HepG2 (cell line): ENCODE measurements at regions not wholly inside any gene's neighbourhood (a gene's known extent, or its start where the extent isn't known, plus 50 kb on each side); places are given as distances from the start of the nearest gene placed in this dataset.

Experiments used
- ATAC-seq: fragments of 200-7000 bp; cut with Tn5 transposase; 3 replicates; pipeline ENCODE4 v1.9.1; 2020; ENCODE audit warnings: mild to moderate bottlenecking, moderate library complexity
- BruUV-seq: library from RNA; stranded (reverse); fragments of 400-500 nt; replicated peaks from 2 replicates; lab custom pipeline; 2021; lab: Mats Ljungman, UMichigan
- CTCF ChIA-PET: fragments of 300-600 bp; formaldehyde crosslinking; extraction: SDS; loops from one replicate; lab custom pipeline; 2021; ENCODE audit warnings: low total read pairs, inconsistent platforms, low intra/inter-chr PET ratio; lab: Yijun Ruan, JAX
- POLR2A ChIA-PET: fragments of 350-600 bp; sonication (Branson Sonifier 250); formaldehyde crosslinking; loops from one replicate; lab custom pipeline; 2020; ENCODE audit warnings: antibody characterized with exemption, inconsistent platforms; lab: Yijun Ruan, JAX
- DNase-seq: peaks from one replicate; pipeline ENCODE4 v3.0.0-alpha.2; 2015; ENCODE audit warnings: low spot score
- FAIRE-seq: peaks from 3 replicates; lab custom pipeline; 2011; peaks lifted over from hg19 to GRCh38; lab: Jason Lieb, UNC
- H2AFZ ChIP-seq: one replicate; pipeline ENCODE4 v1.6.1; 2011; ENCODE audit warnings: low read length, inconsistent platforms
- H3K27ac ChIP-seq: fragments of 300-600 bp; 3 replicates; pipeline ENCODE4 v1.8.0; 2011; ENCODE audit warnings: mixed run types, mild to moderate bottlenecking, mixed read lengths, low read length, inconsistent platforms; ENCODE audit not compliant: insufficient read depth; ENCODE audit errors: extremely low read length
- H3K27me3 ChIP-seq, 2 experiments: fragments of 200-600 bp in 1 of 2; 2 replicates in 1 of 2; 3 replicates in 1 of 2; pipeline versions ENCODE4 v1.6.0 to v1.8.0; 2011; ENCODE audit warnings: low read length in 2 of 2, mild to moderate bottlenecking in 2 of 2, moderate library complexity in 2 of 2, inconsistent platforms in 1 of 2; ENCODE audit not compliant: insufficient read depth in 2 of 2, control insufficient read depth in 1 of 2
- H3K36me3 ChIP-seq, 2 experiments: fragments of 200-600 bp in 1 of 2; replicated peaks in 1 of 2; 2 replicates in 1 of 2; 3 replicates in 1 of 2; pipeline versions ENCODE4 v1.5.1 to v1.8.0; 2011; ENCODE audit warnings: low read length in 2 of 2, inconsistent platforms in 1 of 2; ENCODE audit not compliant: insufficient read depth in 2 of 2, control insufficient read depth in 1 of 2
- H3K4me1 ChIP-seq: 2 replicates; pipeline ENCODE4 v1.5.1; 2012; ENCODE audit warnings: low read length, inconsistent platforms; ENCODE audit not compliant: insufficient read depth
- H3K4me2 ChIP-seq: 2 replicates; pipeline ENCODE4 v1.6.0; 2011; ENCODE audit warnings: low read depth, low read length, inconsistent platforms
- H3K4me3 ChIP-seq, 3 experiments: fragments of 200-600 bp in 1 of 3; sonication (generic), shearing (Covaris generic) in 1 of 3; replicated peaks in 1 of 3; 2 replicates each; pipeline ENCODE4 v1.5.1; 2011 to 2016; ENCODE audit warnings: low read length in 3 of 3, inconsistent platforms in 2 of 3, low read depth in 2 of 3, mild to moderate bottlenecking in 2 of 3, control low read depth in 1 of 3, mixed read lengths in 1 of 3; ENCODE audit not compliant: insufficient read depth in 1 of 3
- H3K79me2 ChIP-seq: one replicate; pipeline ENCODE4 v1.6.1; 2011; ENCODE audit warnings: low read length, inconsistent platforms; ENCODE audit not compliant: insufficient read depth
- H3K9ac ChIP-seq: 2 replicates; pipeline ENCODE4 v1.6.0; 2011; ENCODE audit warnings: mild to moderate bottlenecking, low read depth, low read length, inconsistent platforms; ENCODE audit not compliant: insufficient read depth
- H3K9me3 ChIP-seq: 2 replicates; pipeline ENCODE4 v1.5.1; 2012; ENCODE audit warnings: mild to moderate bottlenecking, low read length
- H4K20me1 ChIP-seq: 2 replicates; pipeline ENCODE4 v1.6.0; 2011; ENCODE audit warnings: inconsistent platforms, mild to moderate bottlenecking, low read length, moderate library complexity; ENCODE audit not compliant: insufficient read depth
- FOXO1 ChIP-seq: sonication (generic); formaldehyde crosslinking; IDR thresholded peaks from 2 replicates; pipeline ENCODE4 v1.4.0; 2020; ENCODE audit warnings: missing genetic modification reagents
- KMT2B ChIP-seq: IDR thresholded peaks from 2 replicates; pipeline ENCODE4 v1.6.1; 2016; ENCODE audit warnings: missing genetic modification reagents, missing compliant biosample characterization
- NCOA1 ChIP-seq: sonication (generic); formaldehyde crosslinking; IDR thresholded peaks from 2 replicates; pipeline ENCODE4 v1.9.0; 2021; ENCODE audit warnings: missing genetic modification reagents
- PITX1 ChIP-seq: sonication (generic); formaldehyde crosslinking; IDR thresholded peaks from 2 replicates; pipeline ENCODE4 v1.5.1; 2020; ENCODE audit warnings: mild to moderate bottlenecking, missing genetic modification reagents
- TBX3 ChIP-seq: fragments of 450-650 bp; IDR thresholded peaks from 2 replicates; pipeline ENCODE4 v1.6.1; 2017; ENCODE audit warnings: antibody characterized with exemption, mild to moderate bottlenecking, inconsistent platforms, borderline replicate concordance
- ZFP82 ChIP-seq: sonication (generic); formaldehyde crosslinking; IDR thresholded peaks from 2 replicates; pipeline ENCODE4 v1.5.1; 2020; ENCODE audit warnings: mild to moderate bottlenecking, missing genetic modification reagents, borderline replicate concordance
- ZFYVE20 ChIP-seq: sonication (generic); formaldehyde crosslinking; IDR thresholded peaks from 2 replicates; pipeline ENCODE4 v1.8.0; 2023; ENCODE audit warnings: low read depth, mild to moderate bottlenecking, moderate library complexity, missing genetic modification reagents, borderline replicate concordance
- ZNF337 ChIP-seq: sonication (generic); formaldehyde crosslinking; IDR thresholded peaks from 2 replicates; pipeline ENCODE4 v1.5.1; 2020; ENCODE audit warnings: missing genetic modification reagents, low read depth, mild to moderate bottlenecking, borderline replicate concordance
- ZNF441 ChIP-seq: sonication (generic); formaldehyde crosslinking; IDR thresholded peaks from 2 replicates; pipeline ENCODE4 v1.7.0; 2021; ENCODE audit warnings: missing genetic modification reagents, borderline replicate concordance
- ZNF569 ChIP-seq: sonication (generic); formaldehyde crosslinking; IDR thresholded peaks from 2 replicates; pipeline ENCODE4 v1.5.0; 2020; ENCODE audit warnings: mild to moderate bottlenecking, missing genetic modification reagents, moderate library complexity, borderline replicate concordance
- ZNF781 ChIP-seq: sonication (generic); formaldehyde crosslinking; IDR thresholded peaks from 2 replicates; pipeline ENCODE4 v1.5.1; 2020; ENCODE audit warnings: borderline replicate concordance, mild to moderate bottlenecking, missing genetic modification reagents; ENCODE audit errors: not compliant biosample characterization
- WGBS: methylation state at CpG from one replicate; pipeline ENCODE4 v1.1.6; 2017; ENCODE audit warnings: low lambda C conversion rate; 5-methylcytosine and 5-hydroxymethylcytosine counted together
- in situ Hi-C: cut with HindIII; loops from 2 replicates; pipeline ENCODE4 v1.10.0; 2017; ENCODE audit warnings: low pct_unique_long_range_greater_than_20kb; ENCODE audit not compliant: extremely low pct_ligation_motif_present
- intact Hi-C: fragments of 100-400 bp; cut with micrococcal nuclease; formaldehyde crosslinking; loops from one replicate; pipeline ENCODE4 v1.10.0; 2022; ENCODE audit not compliant: unreplicated experiment
- TF ChIP-seq, protein P1 (sequence below): sonication (generic); formaldehyde crosslinking; IDR thresholded peaks from 2 replicates; pipeline ENCODE4 v1.4.0; 2020; ENCODE audit warnings: missing genetic modification reagents, borderline replicate concordance
- TF ChIP-seq, protein P2 (sequence below): sonication (generic); formaldehyde crosslinking; IDR thresholded peaks from 2 replicates; pipeline ENCODE4 v1.4.0; 2020; ENCODE audit warnings: missing genetic modification reagents
- TF ChIP-seq, protein P3 (sequence below), 2 experiments: IDR thresholded peaks; 2 replicates each; pipeline ENCODE4 v1.6.1; 2011 to 2012; ENCODE audit warnings: low read length in 2 of 2, borderline replicate concordance in 1 of 2, low read depth in 1 of 2, mild to moderate bottlenecking in 1 of 2, moderate library complexity in 1 of 2

DNA sequence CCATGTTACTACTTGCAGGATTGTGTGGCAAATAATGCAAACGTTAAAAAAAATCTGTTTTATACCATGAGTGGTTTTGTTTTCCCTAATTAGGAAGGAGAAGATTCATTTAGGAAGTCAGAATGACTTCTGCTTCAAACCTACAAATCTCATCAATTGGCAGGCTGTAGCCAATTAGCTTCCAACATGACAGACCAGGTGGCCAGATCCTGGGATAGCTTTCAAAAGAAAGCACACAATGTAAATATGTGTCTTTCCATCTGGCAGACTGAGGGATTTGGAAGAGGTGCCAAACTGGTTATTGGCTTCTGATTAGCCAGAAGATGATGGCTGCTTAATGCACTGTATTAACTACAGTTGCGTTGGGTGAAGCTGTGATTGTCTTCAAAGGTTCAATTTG, 432.8 kb downstream of the ANKRD50 start:
- no peak overlapping the region for H3K4me2 ChIP-seq
- DNase-seq, result no peak
- H3K9ac ChIP-seq, result no peak overlapping the region
- ATAC-seq, result no peak
- H3K4me1 ChIP-seq, result no peaks in the 10 kb centered on the region
- no peak for FAIRE-seq
- no peaks in the 10 kb centered on the region for H3K27me3 ChIP-seq
- H3K9me3 ChIP-seq, result no peaks in the 10 kb centered on the region
- TF ChIP-seq ZFYVE20 (CRISPR knock-in tag) (no peak), PITX1 (no peak), TBX3 (no peak), FOXO1 (no peak), ZNF781 (CRISPR knock-in tag) (no peak), ZNF441 (no peak), KMT2B (CRISPR knock-in tag) (no peak), ZFP82 (CRISPR knock-in tag) (no peak), NCOA1 (no peak), ZNF569 (no peak), ZNF337 (no peak)
- TF ChIP-seq, protein P1, sequence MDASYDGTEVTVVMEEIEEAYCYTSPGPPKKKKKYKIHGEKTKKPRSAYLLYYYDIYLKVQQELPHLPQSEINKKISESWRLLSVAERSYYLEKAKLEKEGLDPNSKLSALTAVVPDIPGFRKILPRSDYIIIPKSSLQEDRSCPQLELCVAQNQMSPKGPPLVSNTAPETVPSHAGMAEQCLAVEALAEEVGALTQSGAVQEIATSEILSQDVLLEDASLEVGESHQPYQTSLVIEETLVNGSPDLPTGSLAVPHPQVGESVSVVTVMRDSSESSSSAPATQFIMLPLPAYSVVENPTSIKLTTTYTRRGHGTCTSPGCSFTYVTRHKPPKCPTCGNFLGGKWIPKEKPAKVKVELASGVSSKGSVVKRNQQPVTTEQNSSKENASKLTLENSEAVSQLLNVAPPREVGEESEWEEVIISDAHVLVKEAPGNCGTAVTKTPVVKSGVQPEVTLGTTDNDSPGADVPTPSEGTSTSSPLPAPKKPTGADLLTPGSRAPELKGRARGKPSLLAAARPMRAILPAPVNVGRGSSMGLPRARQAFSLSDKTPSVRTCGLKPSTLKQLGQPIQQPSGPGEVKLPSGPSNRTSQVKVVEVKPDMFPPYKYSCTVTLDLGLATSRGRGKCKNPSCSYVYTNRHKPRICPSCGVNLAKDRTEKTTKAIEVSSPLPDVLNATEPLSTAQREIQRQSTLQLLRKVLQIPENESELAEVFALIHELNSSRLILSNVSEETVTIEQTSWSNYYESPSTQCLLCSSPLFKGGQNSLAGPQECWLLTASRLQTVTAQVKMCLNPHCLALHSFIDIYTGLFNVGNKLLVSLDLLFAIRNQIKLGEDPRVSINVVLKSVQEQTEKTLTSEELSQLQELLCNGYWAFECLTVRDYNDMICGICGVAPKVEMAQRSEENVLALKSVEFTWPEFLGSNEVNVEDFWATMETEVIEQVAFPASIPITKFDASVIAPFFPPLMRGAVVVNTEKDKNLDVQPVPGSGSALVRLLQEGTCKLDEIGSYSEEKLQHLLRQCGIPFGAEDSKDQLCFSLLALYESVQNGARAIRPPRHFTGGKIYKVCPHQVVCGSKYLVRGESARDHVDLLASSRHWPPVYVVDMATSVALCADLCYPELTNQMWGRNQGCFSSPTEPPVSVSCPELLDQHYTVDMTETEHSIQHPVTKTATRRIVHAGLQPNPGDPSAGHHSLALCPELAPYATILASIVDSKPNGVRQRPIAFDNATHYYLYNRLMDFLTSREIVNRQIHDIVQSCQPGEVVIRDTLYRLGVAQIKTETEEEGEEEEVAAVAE (CRISPR knock-in tag), result no peak
- TF ChIP-seq, protein P2, sequence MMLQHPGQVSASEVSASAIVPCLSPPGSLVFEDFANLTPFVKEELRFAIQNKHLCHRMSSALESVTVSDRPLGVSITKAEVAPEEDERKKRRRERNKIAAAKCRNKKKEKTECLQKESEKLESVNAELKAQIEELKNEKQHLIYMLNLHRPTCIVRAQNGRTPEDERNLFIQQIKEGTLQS (CRISPR knock-in tag), result no peak
- TF ChIP-seq, protein P3, sequence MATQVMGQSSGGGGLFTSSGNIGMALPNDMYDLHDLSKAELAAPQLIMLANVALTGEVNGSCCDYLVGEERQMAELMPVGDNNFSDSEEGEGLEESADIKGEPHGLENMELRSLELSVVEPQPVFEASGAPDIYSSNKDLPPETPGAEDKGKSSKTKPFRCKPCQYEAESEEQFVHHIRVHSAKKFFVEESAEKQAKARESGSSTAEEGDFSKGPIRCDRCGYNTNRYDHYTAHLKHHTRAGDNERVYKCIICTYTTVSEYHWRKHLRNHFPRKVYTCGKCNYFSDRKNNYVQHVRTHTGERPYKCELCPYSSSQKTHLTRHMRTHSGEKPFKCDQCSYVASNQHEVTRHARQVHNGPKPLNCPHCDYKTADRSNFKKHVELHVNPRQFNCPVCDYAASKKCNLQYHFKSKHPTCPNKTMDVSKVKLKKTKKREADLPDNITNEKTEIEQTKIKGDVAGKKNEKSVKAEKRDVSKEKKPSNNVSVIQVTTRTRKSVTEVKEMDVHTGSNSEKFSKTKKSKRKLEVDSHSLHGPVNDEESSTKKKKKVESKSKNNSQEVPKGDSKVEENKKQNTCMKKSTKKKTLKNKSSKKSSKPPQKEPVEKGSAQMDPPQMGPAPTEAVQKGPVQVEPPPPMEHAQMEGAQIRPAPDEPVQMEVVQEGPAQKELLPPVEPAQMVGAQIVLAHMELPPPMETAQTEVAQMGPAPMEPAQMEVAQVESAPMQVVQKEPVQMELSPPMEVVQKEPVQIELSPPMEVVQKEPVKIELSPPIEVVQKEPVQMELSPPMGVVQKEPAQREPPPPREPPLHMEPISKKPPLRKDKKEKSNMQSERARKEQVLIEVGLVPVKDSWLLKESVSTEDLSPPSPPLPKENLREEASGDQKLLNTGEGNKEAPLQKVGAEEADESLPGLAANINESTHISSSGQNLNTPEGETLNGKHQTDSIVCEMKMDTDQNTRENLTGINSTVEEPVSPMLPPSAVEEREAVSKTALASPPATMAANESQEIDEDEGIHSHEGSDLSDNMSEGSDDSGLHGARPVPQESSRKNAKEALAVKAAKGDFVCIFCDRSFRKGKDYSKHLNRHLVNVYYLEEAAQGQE (IDR thresholded peaks at IDR 0.05; ENCODE audit: borderline replicate concordance in 1 of 2, low read depth in 1 of 2, low read length in 2 of 2), result no peak
- POLR2A ChIA-PET, result no interaction called here
- BruUV-seq, result no TSS peak
- CTCF ChIA-PET, result no interaction called here
- intact Hi-C loops (no loop called here), in situ Hi-C loops (no loop called here)
- H4K20me1 ChIP-seq, result no peaks in the 10 kb centered on the region
- H3K79me2 ChIP-seq, result no peaks in the 10 kb centered on the region
- WGBS, result 20% methylated on average over 2 of the region's 2 CpGs
- H3K36me3 ChIP-seq, result no peaks in the 10 kb centered on the region
- no peak overlapping the region for H3K4me3 ChIP-seq
- no peak overlapping the region for H2AFZ ChIP-seq
- H3K27ac ChIP-seq, result no peak overlapping the region
